Astrocyte of the cerebellum (primary cell): ENCODE measurements at regions not wholly inside any gene's neighbourhood (a gene's known extent, or its start where the extent isn't known, plus 50 kb on each side); places are given as distances from the start of the nearest gene placed in this dataset.
A peak's percentile ranks its signal among the peaks of the same experiment; 100 is the strongest.

ENCODE experiments used
- DNase-seq: peaks from one replicate; pipeline ENCODE4 v3.0.0-alpha.2; 2011; ENCODE audit warnings: low read depth
- H3K4me3 ChIP-seq: 2 replicates; pipeline ENCODE4 v1.5.1; 2011; ENCODE audit warnings: mild to moderate bottlenecking, low read depth, low read length, moderate library complexity
- CTCF ChIP-seq: IDR thresholded peaks from 2 replicates; pipeline ENCODE4 v1.5.1; 2012; ENCODE audit warnings: low read length, low read depth, moderate library complexity, mild to moderate bottlenecking; ENCODE audit errors: missing control alignments
- in situ Hi-C: cut with HindIII; loops from 2 replicates; pipeline ENCODE4 v1.10.0; 2017; ENCODE audit warnings: low sequenced_read_pairs

GRCh38 chr1:69426401-69426800 lies 141.3 kb upstream of the LRRC7 start:
- no peak overlapping the region for H3K4me3 ChIP-seq
- no peak for TF ChIP-seq CTCF
- no peak for DNase-seq
- in situ Hi-C loops: no loop called here

- TF ChIP-seq CTCF: no peak
- peak; percentile 11 for DNase-seq
- in situ Hi-C loops: no loop called here
- H3K4me3 ChIP-seq: no peak overlapping the region
Measured at GRCh38 chr1:69433073-69433472, 134.6 kb upstream of the LRRC7 start.

GRCh38 chr1:69436151-69436550 lies 131.6 kb upstream of the LRRC7 start:
- in situ Hi-C loops: no loop called here
- DNase-seq: no peak
- H3K4me3 ChIP-seq: no peak overlapping the region
- TF ChIP-seq CTCF: no peak

- DNase-seq: no peak
- no peak overlapping the region for H3K4me3 ChIP-seq
- in situ Hi-C loops: no loop called here
- TF ChIP-seq CTCF: no peak
Measured at GRCh38 chr1:69438056-69438795, 129.5 kb upstream of the LRRC7 start.

GRCh38 chr1:69441496-69441895 lies 126.2 kb upstream of the LRRC7 start:
- no peak for DNase-seq
- in situ Hi-C loops: no loop called here
- H3K4me3 ChIP-seq: no peak overlapping the region
- no peak for TF ChIP-seq CTCF

- TF ChIP-seq CTCF: no peak
- no peak for DNase-seq
- in situ Hi-C loops: no loop called here
- H3K4me3 ChIP-seq: no peak overlapping the region
Measured at GRCh38 chr1:69451196-69451595, 116.5 kb upstream of the LRRC7 start.
